ENCODE measurements at regions not wholly inside any gene's neighbourhood (a gene's known extent, or its start where the extent isn't known, plus 50 kb on each side); places are given as distances from the start of the nearest gene placed in this dataset.

GRCh38 chr6:11902527-11902926 is 109.6 kb upstream of the HIVEP1 start:
- DNase-seq (ENCODE audit: low read depth, low spot score) (no peak), ATAC-seq (no peak)
- in situ Hi-C loops (cut with HindIII; ENCODE audit: low pct_unique_long_range_greater_than_20kb, low sequenced_read_pairs) (no loop called here), intact Hi-C loops (cut with micrococcal nuclease; ENCODE audit: unreplicated experiment) (no loop called here)
- no TSS peak for BruUV-seq (replicated peaks)
- H3K27ac ChIP-seq (ENCODE audit: low read length) = no peak overlapping the region
- TF ChIP-seq TCF7L2 (IDR thresholded peaks at IDR 0.05; ENCODE audit: low read depth, low read length) (no peak), POLR2AphosphoS5 (IDR thresholded peaks at IDR 0.05; ENCODE audit: low read depth, low read length) (no peak), SIN3A (IDR thresholded peaks at IDR 0.05; ENCODE audit: borderline replicate concordance, insufficient read depth, low read depth, low read length) (no peak)
- TF ChIP-seq, protein P1, sequence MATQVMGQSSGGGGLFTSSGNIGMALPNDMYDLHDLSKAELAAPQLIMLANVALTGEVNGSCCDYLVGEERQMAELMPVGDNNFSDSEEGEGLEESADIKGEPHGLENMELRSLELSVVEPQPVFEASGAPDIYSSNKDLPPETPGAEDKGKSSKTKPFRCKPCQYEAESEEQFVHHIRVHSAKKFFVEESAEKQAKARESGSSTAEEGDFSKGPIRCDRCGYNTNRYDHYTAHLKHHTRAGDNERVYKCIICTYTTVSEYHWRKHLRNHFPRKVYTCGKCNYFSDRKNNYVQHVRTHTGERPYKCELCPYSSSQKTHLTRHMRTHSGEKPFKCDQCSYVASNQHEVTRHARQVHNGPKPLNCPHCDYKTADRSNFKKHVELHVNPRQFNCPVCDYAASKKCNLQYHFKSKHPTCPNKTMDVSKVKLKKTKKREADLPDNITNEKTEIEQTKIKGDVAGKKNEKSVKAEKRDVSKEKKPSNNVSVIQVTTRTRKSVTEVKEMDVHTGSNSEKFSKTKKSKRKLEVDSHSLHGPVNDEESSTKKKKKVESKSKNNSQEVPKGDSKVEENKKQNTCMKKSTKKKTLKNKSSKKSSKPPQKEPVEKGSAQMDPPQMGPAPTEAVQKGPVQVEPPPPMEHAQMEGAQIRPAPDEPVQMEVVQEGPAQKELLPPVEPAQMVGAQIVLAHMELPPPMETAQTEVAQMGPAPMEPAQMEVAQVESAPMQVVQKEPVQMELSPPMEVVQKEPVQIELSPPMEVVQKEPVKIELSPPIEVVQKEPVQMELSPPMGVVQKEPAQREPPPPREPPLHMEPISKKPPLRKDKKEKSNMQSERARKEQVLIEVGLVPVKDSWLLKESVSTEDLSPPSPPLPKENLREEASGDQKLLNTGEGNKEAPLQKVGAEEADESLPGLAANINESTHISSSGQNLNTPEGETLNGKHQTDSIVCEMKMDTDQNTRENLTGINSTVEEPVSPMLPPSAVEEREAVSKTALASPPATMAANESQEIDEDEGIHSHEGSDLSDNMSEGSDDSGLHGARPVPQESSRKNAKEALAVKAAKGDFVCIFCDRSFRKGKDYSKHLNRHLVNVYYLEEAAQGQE (IDR thresholded peaks at IDR 0.05; ENCODE audit: insufficient read depth in 1 of 2, low read depth in 2 of 2, low read length in 1 of 2) = no peak
- TF ChIP-seq, protein P2, sequence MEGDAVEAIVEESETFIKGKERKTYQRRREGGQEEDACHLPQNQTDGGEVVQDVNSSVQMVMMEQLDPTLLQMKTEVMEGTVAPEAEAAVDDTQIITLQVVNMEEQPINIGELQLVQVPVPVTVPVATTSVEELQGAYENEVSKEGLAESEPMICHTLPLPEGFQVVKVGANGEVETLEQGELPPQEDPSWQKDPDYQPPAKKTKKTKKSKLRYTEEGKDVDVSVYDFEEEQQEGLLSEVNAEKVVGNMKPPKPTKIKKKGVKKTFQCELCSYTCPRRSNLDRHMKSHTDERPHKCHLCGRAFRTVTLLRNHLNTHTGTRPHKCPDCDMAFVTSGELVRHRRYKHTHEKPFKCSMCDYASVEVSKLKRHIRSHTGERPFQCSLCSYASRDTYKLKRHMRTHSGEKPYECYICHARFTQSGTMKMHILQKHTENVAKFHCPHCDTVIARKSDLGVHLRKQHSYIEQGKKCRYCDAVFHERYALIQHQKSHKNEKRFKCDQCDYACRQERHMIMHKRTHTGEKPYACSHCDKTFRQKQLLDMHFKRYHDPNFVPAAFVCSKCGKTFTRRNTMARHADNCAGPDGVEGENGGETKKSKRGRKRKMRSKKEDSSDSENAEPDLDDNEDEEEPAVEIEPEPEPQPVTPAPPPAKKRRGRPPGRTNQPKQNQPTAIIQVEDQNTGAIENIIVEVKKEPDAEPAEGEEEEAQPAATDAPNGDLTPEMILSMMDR (IDR thresholded peaks at IDR 0.05) = no peak
- CTCF ChIA-PET = no interaction called here
- H3K4me3 ChIP-seq (ENCODE audit: low read depth in 2 of 2, low read length in 2 of 2) = no peak overlapping the region
- H3K4me1 ChIP-seq (ENCODE audit: control insufficient read depth, insufficient read depth, low read length) = no peaks in the 10 kb centered on the region
- POLR2A ChIA-PET = no interaction called here
- H3K36me3 ChIP-seq (ENCODE audit: control insufficient read depth, insufficient read depth, low read length) = no peaks in the 10 kb centered on the region
- H3K27me3 ChIP-seq (ENCODE audit: control insufficient read depth, insufficient read depth, low read length) = no peaks in the 10 kb centered on the region; the same call in 1 of the 2 replicates
- no peaks in the 10 kb centered on the region for H3K9me3 ChIP-seq (ENCODE audit: control insufficient read depth, insufficient read depth, low read depth, low read length)

DNA sequence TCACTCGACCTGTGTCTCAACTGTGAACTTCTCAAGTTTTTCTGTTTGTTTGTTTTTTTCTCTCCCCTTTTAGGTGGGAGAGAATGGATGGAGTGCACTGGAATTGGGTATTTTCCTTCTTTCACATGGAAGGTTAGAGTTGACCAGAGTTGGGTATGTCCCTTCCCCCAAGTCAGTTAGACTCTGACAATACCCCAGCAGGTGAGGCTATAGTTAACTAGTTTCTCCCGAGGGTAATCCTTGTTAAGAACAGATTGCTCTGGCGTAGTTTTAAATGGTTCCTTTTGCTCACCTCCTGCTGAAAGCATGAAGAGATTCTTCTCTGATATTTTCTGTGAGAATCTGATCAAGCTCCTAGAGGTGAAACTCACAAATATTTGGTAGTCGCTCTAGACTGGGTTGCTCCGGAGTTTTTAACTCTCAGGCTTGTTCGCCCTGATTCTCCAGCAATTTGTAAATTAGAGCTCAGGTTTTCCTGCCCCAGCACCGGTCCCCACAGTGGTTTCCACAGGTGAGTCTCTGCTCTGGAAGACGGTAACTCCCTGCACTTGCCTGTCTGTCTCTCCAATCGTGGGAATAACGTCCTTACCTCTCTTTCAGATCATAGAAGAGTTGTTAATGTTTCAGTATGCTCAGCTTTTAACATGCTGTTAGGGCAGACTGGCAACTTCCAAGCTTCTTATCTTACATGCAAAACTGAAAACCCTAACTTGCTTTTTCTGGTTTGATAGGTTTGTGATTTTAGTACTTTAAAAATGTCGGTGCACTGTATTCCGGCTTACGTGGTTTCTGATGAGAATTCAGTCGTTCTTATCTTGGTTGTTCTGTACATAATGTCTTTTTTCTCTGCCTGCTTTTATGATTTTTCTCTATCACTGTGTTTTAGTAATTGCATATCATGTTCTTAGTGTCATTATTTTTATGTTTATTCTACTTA is 111.2 kb upstream of the HIVEP1 start:
- CTCF ChIA-PET = no interaction called here
- no peaks in the 10 kb centered on the region for H3K9me3 ChIP-seq (ENCODE audit: control insufficient read depth, insufficient read depth, low read depth, low read length)
- H3K4me3 ChIP-seq (ENCODE audit: low read depth in 2 of 2, low read length in 2 of 2) = no peak overlapping the region
- in situ Hi-C loops (cut with HindIII; ENCODE audit: low pct_unique_long_range_greater_than_20kb, low sequenced_read_pairs) (no loop called here), intact Hi-C loops (cut with micrococcal nuclease; ENCODE audit: unreplicated experiment) (no loop called here)
- no peaks in the 10 kb centered on the region; the same call in 1 of the 2 replicates for H3K27me3 ChIP-seq (ENCODE audit: control insufficient read depth, insufficient read depth, low read length)
- TF ChIP-seq, protein P1 (IDR thresholded peaks at IDR 0.05; ENCODE audit: insufficient read depth in 1 of 2, low read depth in 2 of 2, low read length in 1 of 2) = no peak
- TF ChIP-seq, protein P2 (IDR thresholded peaks at IDR 0.05) = no peak
- TF ChIP-seq SIN3A (IDR thresholded peaks at IDR 0.05; ENCODE audit: borderline replicate concordance, insufficient read depth, low read depth, low read length) (no peak), POLR2AphosphoS5 (IDR thresholded peaks at IDR 0.05; ENCODE audit: low read depth, low read length) (no peak), TCF7L2 (IDR thresholded peaks at IDR 0.05; ENCODE audit: low read depth, low read length) (no peak)
- POLR2A ChIA-PET = interaction anchor here (0.6 kb wide), 1 partner anchor 134 kb away, joined by 4 read pairs; no protein-coding TSS in a partner anchor
- DNase-seq (ENCODE audit: low read depth, low spot score) (no peak), ATAC-seq (no peak)
- BruUV-seq (replicated peaks) = no TSS peak
- no peaks in the 10 kb centered on the region for H3K4me1 ChIP-seq (ENCODE audit: control insufficient read depth, insufficient read depth, low read length)
- H3K27ac ChIP-seq (ENCODE audit: low read length) = no peak overlapping the region
- H3K36me3 ChIP-seq (ENCODE audit: control insufficient read depth, insufficient read depth, low read length) = no peaks in the 10 kb centered on the region
